K562 (cell line): ENCODE measurements at regions not wholly inside any gene's neighbourhood (a gene's known extent, or its start where the extent isn't known, plus 50 kb on each side); places are given as distances from the start of the nearest gene placed in this dataset.

Experiments
- ATAC-seq: fragments of 200-7000 bp; cut with Tn5 transposase; 3 replicates; pipeline ENCODE4 v1.9.1; 2020; ENCODE audit warnings: moderate library complexity
- BruUV-seq: library from RNA; stranded (reverse); fragments of 400-500 nt; replicated peaks from 2 replicates; lab custom pipeline; 2021; lab: Mats Ljungman, UMichigan
- CTCF ChIA-PET: fragments of 300-600 bp; formaldehyde crosslinking; extraction: SDS; loops from one replicate; lab custom pipeline; 2021; ENCODE audit warnings: low intra/inter-chr PET ratio; lab: Yijun Ruan, JAX
- POLR2A ChIA-PET: fragments of 300-600, 350-650 bp; sonication (Branson Sonifier 250); formaldehyde crosslinking; extraction: SDS; loops from one replicate; lab custom pipeline; 2021; ENCODE audit warnings: antibody characterized with exemption, inconsistent platforms; lab: Yijun Ruan, JAX
- DNase-seq, 4 experiments: peaks; one replicate each; pipeline versions ENCODE4 v3.0.0 to v3.0.0-alpha.2; 2011 to 2018; ENCODE audit warnings: low spot score in 3 of 4, mixed read lengths in 3 of 4; ENCODE audit errors: extremely low read depth in 1 of 4
- FAIRE-seq: peaks from 2 replicates; lab custom pipeline; 2011; peaks lifted over from hg19 to GRCh38; lab: Jason Lieb, UNC
- H2AFZ ChIP-seq: 2 replicates; pipeline ENCODE4 v1.6.0; 2011; ENCODE audit warnings: low read depth, low read length, control low read depth, inconsistent platforms
- H3K27ac ChIP-seq: fragments of 200-600 bp; 3 replicates; pipeline ENCODE4 v1.8.0; 2011; ENCODE audit warnings: low read depth, mild to moderate bottlenecking, control low read depth, inconsistent platforms, low read length, moderate library complexity, mixed read lengths; ENCODE audit errors: extremely low read depth
- H3K27me3 ChIP-seq, 2 experiments: fragments of 300-600 bp in 1 of 2; 2 replicates in 1 of 2; 3 replicates in 1 of 2; pipeline versions ENCODE4 v1.6.0 to v1.8.0; 2011; ENCODE audit warnings: inconsistent platforms in 2 of 2, low read length in 2 of 2, mild to moderate bottlenecking in 1 of 2, mixed read lengths in 1 of 2, moderate library complexity in 1 of 2; ENCODE audit not compliant: control insufficient read depth in 2 of 2, insufficient read depth in 2 of 2
- H3K36me3 ChIP-seq: fragments of 300-600 bp; 3 replicates; pipeline ENCODE4 v1.8.0; 2011; ENCODE audit warnings: mild to moderate bottlenecking, low read length, inconsistent platforms; ENCODE audit not compliant: control insufficient read depth, insufficient read depth
- H3K4me1 ChIP-seq, 2 experiments: fragments of 200-600 bp in 1 of 2; replicated peaks in 1 of 2; 2 replicates in 1 of 2; 3 replicates in 1 of 2; pipeline versions ENCODE4 v1.5.1 to v1.8.0; 2011; ENCODE audit warnings: inconsistent platforms in 2 of 2, low read length in 2 of 2, mild to moderate bottlenecking in 1 of 2, mixed read lengths in 1 of 2, moderate library complexity in 1 of 2; ENCODE audit not compliant: control insufficient read depth in 2 of 2, insufficient read depth in 2 of 2
- H3K4me2 ChIP-seq: 2 replicates; pipeline ENCODE4 v1.6.1; 2011; ENCODE audit warnings: low read length, control low read depth, inconsistent platforms, mixed read lengths; ENCODE audit not compliant: insufficient read depth
- H3K4me3 ChIP-seq: fragments of 200-600 bp; sonication (generic), shearing (Covaris generic); 2 replicates; pipeline ENCODE4 v1.5.1; 2016; ENCODE audit warnings: control low read depth, inconsistent platforms
- H3K79me2 ChIP-seq: fragments of 200-600 bp; 3 replicates; pipeline ENCODE4 v1.8.0; 2011; ENCODE audit warnings: low read length, inconsistent platforms; ENCODE audit not compliant: control insufficient read depth, insufficient read depth
- H3K9ac ChIP-seq, 2 experiments: 2 replicates each; pipeline versions ENCODE4 v1.6.0 to v1.6.1; 2011; ENCODE audit warnings: low read depth in 2 of 2, low read length in 2 of 2, control low read depth in 1 of 2, inconsistent platforms in 1 of 2, mild to moderate bottlenecking in 1 of 2, mixed read lengths in 1 of 2; ENCODE audit not compliant: insufficient read depth in 1 of 2
- H3K9me1 ChIP-seq: one replicate; pipeline ENCODE4 v1.6.0; 2011; ENCODE audit warnings: inconsistent platforms, mild to moderate bottlenecking, low read length, moderate library complexity; ENCODE audit not compliant: control insufficient read depth, insufficient read depth
- H3K9me3 ChIP-seq: replicated peaks from 2 replicates; pipeline ENCODE4 v1.5.1; 2011; ENCODE audit warnings: low read depth, low read length, inconsistent platforms; ENCODE audit not compliant: control insufficient read depth, insufficient read depth
- H4K20me1 ChIP-seq: replicated peaks from 2 replicates; pipeline ENCODE4 v1.6.1; 2011; ENCODE audit warnings: low read length, inconsistent platforms, mixed read lengths; ENCODE audit not compliant: control insufficient read depth, insufficient read depth
- CSDE1 ChIP-seq, 2 experiments: fragments of 450-650 bp; IDR thresholded peaks; 2 replicates each; pipeline ENCODE4 v1.6.1; 2016; ENCODE audit warnings: mild to moderate bottlenecking in 1 of 2
- CXXC5 ChIP-seq: fragments of 250-450 bp; sonication (Bioruptor Pico); IDR thresholded peaks from 2 replicates; pipeline ENCODE4 v1.8.0; 2022; ENCODE audit warnings: inconsistent platforms, mild to moderate bottlenecking, moderate library complexity
- KAT8 ChIP-seq: fragments of 450-650 bp; IDR thresholded peaks from 2 replicates; pipeline ENCODE4 v1.6.1; 2016; ENCODE audit warnings: low read depth, mild to moderate bottlenecking
- MEF2D ChIP-seq: conservative IDR thresholded peaks from 2 replicates; pipeline ENCODE4 v1.6.1; 2016; ENCODE audit warnings: low read depth, missing genetic modification characterization, missing compliant biosample characterization
- NR3C1 ChIP-seq: sonication (generic); formaldehyde crosslinking; IDR thresholded peaks from 2 replicates; pipeline ENCODE4 v1.8.1; 2022; ENCODE audit warnings: missing genetic modification reagents
- THRAP3 ChIP-seq: fragments of 450-650 bp; IDR thresholded peaks from 2 replicates; pipeline ENCODE4 v1.6.1; 2016; ENCODE audit warnings: mild to moderate bottlenecking, inconsistent platforms, borderline replicate concordance
- ZNF174 ChIP-seq: fragments of 250-450 bp; sonication (Bioruptor Pico); IDR thresholded peaks from 2 replicates; pipeline ENCODE4 v1.4.0; 2020; ENCODE audit warnings: mild to moderate bottlenecking
- WGBS: fragments of 100-300 bp; shearing (Covaris generic); methylation state at CpG from one replicate; pipeline ENCODE4 v1.1.6; 2016; ENCODE audit warnings: low coverage, mixed read lengths; ENCODE audit not compliant: insufficient coverage; ENCODE audit errors: missing lambda C conversion rate; 5-methylcytosine and 5-hydroxymethylcytosine counted together
- in situ Hi-C: fragments of 300-500 bp; cut with MboI; formaldehyde crosslinking; loops from 4 replicates; pipeline ENCODE4 v1.15.0; 2018; ENCODE audit warnings: inconsistent platforms, mixed read lengths
- intact Hi-C: fragments of 100-400 bp; cut with micrococcal nuclease; formaldehyde crosslinking; loops from 2 replicates; pipeline ENCODE4 v1.14.2; 2022
- TF ChIP-seq, protein P1 (sequence below): fragments of 450-650 bp; IDR thresholded peaks from 2 replicates; pipeline ENCODE4 v1.6.1; 2016; ENCODE audit warnings: mild to moderate bottlenecking
- TF ChIP-seq, protein P2 (sequence below), 2 experiments: fragments of 450-650 bp in 1 of 2; IDR thresholded peaks; 2 replicates each; pipeline ENCODE4 v1.6.1; 2011 to 2017; ENCODE audit warnings: low read depth in 2 of 2, antibody characterized with exemption in 1 of 2, borderline replicate concordance in 1 of 2, low read length in 1 of 2, mild to moderate bottlenecking in 1 of 2, mixed read lengths in 1 of 2; ENCODE audit not compliant: control insufficient read depth in 1 of 2
- TF ChIP-seq, protein P3 (sequence below): IDR thresholded peaks from 3 replicates; pipeline ENCODE4 v1.6.1; 2011; ENCODE audit warnings: borderline replicate concordance, mild to moderate bottlenecking, moderate library complexity; ENCODE audit not compliant: insufficient read length; ENCODE audit errors: extremely low read depth
- TF ChIP-seq, protein P4 (sequence below), 2 experiments: IDR thresholded peaks; 2 replicates each; pipeline ENCODE4 v1.6.1; 2011; ENCODE audit warnings: borderline replicate concordance in 1 of 2, control low read depth in 1 of 2, low read depth in 1 of 2, low read length in 1 of 2, mild to moderate bottlenecking in 1 of 2, mixed read lengths in 1 of 2, moderate library complexity in 1 of 2; ENCODE audit not compliant: insufficient read depth in 1 of 2, insufficient read length in 1 of 2, poor library complexity in 1 of 2, severe bottlenecking in 1 of 2; ENCODE audit errors: extremely low read depth in 1 of 2

DNA sequence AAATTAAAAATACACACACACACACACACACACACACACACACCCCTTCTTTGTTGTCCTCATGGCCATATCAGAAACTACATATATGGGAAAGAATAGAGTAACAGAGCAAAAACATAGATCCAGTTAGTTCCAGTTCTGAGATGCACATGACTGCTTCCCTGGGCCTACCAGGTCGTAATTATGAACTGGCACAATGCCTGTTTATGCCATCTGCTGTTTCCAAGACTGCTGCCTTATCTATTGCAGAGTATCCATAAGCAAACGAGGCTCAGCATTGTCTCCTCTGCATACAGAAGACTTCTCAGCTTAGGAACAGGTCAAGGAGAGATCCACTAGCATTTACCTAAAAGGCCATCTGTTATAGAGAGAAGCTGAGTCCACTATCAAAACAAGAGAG, 789.0 kb downstream of the TECRL start:
- ATAC-seq: no peak
- Histone ChIP-seq H3K4me1 (no peaks in the 10 kb centered on the region), H3K4me2 (no peak overlapping the region), H3K79me2 (no peaks in the 10 kb centered on the region), H3K27me3 (no peaks in the 10 kb centered on the region), H3K27ac (no peak overlapping the region), H3K4me3 (no peak overlapping the region), H3K9me3 (0 out of 2 replicates have a peak, but pooled peaks cover 2% of the 10 kb centered on the region), H3K9me1 (no peaks in the 10 kb centered on the region), H3K36me3 (no peaks in the 10 kb centered on the region), H2AFZ (no peak overlapping the region), H3K9ac (no peak overlapping the region), H4K20me1 (no peaks in the 10 kb centered on the region)
- ChIA-PET POLR2A (no interaction called here), CTCF (no interaction called here)
- FAIRE-seq: no peak
- WGBS: 0% methylated on average over 2 of the region's 2 CpGs
- DNase-seq: no peak
- intact Hi-C loops: no loop called here
- in situ Hi-C loops: no loop called here
- no TSS peak for BruUV-seq
- TF ChIP-seq, protein P1, sequence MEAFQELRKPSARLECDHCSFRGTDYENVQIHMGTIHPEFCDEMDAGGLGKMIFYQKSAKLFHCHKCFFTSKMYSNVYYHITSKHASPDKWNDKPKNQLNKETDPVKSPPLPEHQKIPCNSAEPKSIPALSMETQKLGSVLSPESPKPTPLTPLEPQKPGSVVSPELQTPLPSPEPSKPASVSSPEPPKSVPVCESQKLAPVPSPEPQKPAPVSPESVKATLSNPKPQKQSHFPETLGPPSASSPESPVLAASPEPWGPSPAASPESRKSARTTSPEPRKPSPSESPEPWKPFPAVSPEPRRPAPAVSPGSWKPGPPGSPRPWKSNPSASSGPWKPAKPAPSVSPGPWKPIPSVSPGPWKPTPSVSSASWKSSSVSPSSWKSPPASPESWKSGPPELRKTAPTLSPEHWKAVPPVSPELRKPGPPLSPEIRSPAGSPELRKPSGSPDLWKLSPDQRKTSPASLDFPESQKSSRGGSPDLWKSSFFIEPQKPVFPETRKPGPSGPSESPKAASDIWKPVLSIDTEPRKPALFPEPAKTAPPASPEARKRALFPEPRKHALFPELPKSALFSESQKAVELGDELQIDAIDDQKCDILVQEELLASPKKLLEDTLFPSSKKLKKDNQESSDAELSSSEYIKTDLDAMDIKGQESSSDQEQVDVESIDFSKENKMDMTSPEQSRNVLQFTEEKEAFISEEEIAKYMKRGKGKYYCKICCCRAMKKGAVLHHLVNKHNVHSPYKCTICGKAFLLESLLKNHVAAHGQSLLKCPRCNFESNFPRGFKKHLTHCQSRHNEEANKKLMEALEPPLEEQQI: no peak
- TF ChIP-seq KAT8 (no peak), ZNF174 (CRISPR knock-in tag) (no peak), CSDE1 (IDR thresholded peaks at IDR 0.05) (no peak), NR3C1 (CRISPR knock-in tag) (no peak), THRAP3 (no peak), CXXC5 (CRISPR knock-in tag) (no peak), MEF2D (no peak)
- TF ChIP-seq, protein P2, sequence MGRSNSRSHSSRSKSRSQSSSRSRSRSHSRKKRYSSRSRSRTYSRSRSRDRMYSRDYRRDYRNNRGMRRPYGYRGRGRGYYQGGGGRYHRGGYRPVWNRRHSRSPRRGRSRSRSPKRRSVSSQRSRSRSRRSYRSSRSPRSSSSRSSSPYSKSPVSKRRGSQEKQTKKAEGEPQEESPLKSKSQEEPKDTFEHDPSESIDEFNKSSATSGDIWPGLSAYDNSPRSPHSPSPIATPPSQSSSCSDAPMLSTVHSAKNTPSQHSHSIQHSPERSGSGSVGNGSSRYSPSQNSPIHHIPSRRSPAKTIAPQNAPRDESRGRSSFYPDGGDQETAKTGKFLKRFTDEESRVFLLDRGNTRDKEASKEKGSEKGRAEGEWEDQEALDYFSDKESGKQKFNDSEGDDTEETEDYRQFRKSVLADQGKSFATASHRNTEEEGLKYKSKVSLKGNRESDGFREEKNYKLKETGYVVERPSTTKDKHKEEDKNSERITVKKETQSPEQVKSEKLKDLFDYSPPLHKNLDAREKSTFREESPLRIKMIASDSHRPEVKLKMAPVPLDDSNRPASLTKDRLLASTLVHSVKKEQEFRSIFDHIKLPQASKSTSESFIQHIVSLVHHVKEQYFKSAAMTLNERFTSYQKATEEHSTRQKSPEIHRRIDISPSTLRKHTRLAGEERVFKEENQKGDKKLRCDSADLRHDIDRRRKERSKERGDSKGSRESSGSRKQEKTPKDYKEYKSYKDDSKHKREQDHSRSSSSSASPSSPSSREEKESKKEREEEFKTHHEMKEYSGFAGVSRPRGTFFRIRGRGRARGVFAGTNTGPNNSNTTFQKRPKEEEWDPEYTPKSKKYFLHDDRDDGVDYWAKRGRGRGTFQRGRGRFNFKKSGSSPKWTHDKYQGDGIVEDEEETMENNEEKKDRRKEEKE (IDR thresholded peaks at IDR 0.05; ENCODE audit: borderline replicate concordance in 1 of 2, control insufficient read depth in 1 of 2, low read depth in 2 of 2, low read length in 1 of 2): no peak
- TF ChIP-seq, protein P3, sequence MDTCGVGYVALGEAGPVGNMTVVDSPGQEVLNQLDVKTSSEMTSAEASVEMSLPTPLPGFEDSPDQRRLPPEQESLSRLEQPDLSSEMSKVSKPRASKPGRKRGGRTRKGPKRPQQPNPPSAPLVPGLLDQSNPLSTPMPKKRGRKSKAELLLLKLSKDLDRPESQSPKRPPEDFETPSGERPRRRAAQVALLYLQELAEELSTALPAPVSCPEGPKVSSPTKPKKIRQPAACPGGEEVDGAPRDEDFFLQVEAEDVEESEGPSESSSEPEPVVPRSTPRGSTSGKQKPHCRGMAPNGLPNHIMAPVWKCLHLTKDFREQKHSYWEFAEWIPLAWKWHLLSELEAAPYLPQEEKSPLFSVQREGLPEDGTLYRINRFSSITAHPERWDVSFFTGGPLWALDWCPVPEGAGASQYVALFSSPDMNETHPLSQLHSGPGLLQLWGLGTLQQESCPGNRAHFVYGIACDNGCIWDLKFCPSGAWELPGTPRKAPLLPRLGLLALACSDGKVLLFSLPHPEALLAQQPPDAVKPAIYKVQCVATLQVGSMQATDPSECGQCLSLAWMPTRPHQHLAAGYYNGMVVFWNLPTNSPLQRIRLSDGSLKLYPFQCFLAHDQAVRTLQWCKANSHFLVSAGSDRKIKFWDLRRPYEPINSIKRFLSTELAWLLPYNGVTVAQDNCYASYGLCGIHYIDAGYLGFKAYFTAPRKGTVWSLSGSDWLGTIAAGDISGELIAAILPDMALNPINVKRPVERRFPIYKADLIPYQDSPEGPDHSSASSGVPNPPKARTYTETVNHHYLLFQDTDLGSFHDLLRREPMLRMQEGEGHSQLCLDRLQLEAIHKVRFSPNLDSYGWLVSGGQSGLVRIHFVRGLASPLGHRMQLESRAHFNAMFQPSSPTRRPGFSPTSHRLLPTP: no peak
- TF ChIP-seq, protein P4, sequence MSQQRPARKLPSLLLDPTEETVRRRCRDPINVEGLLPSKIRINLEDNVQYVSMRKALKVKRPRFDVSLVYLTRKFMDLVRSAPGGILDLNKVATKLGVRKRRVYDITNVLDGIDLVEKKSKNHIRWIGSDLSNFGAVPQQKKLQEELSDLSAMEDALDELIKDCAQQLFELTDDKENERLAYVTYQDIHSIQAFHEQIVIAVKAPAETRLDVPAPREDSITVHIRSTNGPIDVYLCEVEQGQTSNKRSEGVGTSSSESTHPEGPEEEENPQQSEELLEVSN (IDR thresholded peaks at IDR 0.05; ENCODE audit: borderline replicate concordance in 1 of 2, extremely low read depth in 1 of 2, insufficient read depth in 1 of 2, insufficient read length in 1 of 2, low read depth in 1 of 2, low read length in 1 of 2, poor library complexity in 1 of 2, severe bottlenecking in 1 of 2): no peak
